HEK293 (cell line): ENCODE measurements at regions not wholly inside any gene's neighbourhood (a gene's known extent, or its start where the extent isn't known, plus 50 kb on each side); places are given as distances from the start of the nearest gene placed in this dataset.

Experiments
- CTCF ChIA-PET: fragments of 350-600 bp; formaldehyde crosslinking; extraction: SDS; loops from one replicate; lab custom pipeline; 2021; ENCODE audit warnings: antibody characterized with exemption; lab: Yijun Ruan, JAX
- POLR2A ChIA-PET: fragments of 300-600 bp; formaldehyde crosslinking; extraction: SDS; loops from one replicate; lab custom pipeline; 2020; ENCODE audit warnings: antibody characterized with exemption, inconsistent platforms; lab: Yijun Ruan, JAX
- H3K27ac ChIP-seq: fragments of 200-500 bp; sonication (Bioruptor generic); 2 replicates; pipeline ENCODE4 v1.5.1; 2014; ENCODE audit warnings: low read depth, low read length, control low read depth, inconsistent platforms; ENCODE audit errors: extremely low read depth
- H3K36me3 ChIP-seq, 2 experiments: fragments of 200-500 bp in 1 of 2; sonication (Bioruptor generic) in 1 of 2; 1 replicate in 1 of 2; 2 replicates in 1 of 2; pipeline ENCODE4 v1.5.1; 2014 to 2017; ENCODE audit warnings: inconsistent platforms in 2 of 2, low read length in 2 of 2; ENCODE audit not compliant: control insufficient read depth in 2 of 2, insufficient read depth in 1 of 2
- H3K4me1 ChIP-seq: fragments of 200-500 bp; sonication (Bioruptor generic); 2 replicates; pipeline ENCODE4 v1.5.1; 2014; ENCODE audit warnings: mild to moderate bottlenecking, low read length, inconsistent platforms; ENCODE audit not compliant: control insufficient read depth, insufficient read depth
- H3K4me3 ChIP-seq: 2 replicates; pipeline ENCODE4 v1.5.1; 2011; ENCODE audit warnings: low read depth, mild to moderate bottlenecking, control low read depth, low read length, moderate library complexity
- H3K9me3 ChIP-seq: fragments of 200-500 bp; sonication (Bioruptor generic); 2 replicates; pipeline ENCODE4 v1.5.1; 2014; ENCODE audit warnings: low read depth, low read length, inconsistent platforms; ENCODE audit not compliant: control insufficient read depth, insufficient read depth
- KLF8 ChIP-seq: fragments of 450-650 bp; formaldehyde crosslinking; IDR thresholded peaks from 2 replicates; pipeline ENCODE4 v1.5.1; 2016; ENCODE audit warnings: missing biosample characterization, missing genetic modification characterization
- SP3 ChIP-seq: fragments of 450-650 bp; formaldehyde crosslinking; IDR thresholded peaks from 2 replicates; pipeline ENCODE4 v1.5.1; 2016; ENCODE audit warnings: missing biosample characterization, missing genetic modification characterization
- TSHZ1 ChIP-seq: fragments of 450-650 bp; formaldehyde crosslinking; IDR thresholded peaks from 2 replicates; pipeline ENCODE4 v1.5.1; 2016; ENCODE audit warnings: missing biosample characterization, missing genetic modification characterization, borderline replicate concordance
- ZBTB1 ChIP-seq: fragments of 450-650 bp; formaldehyde crosslinking; IDR thresholded peaks from 2 replicates; pipeline ENCODE4 v1.5.1; 2016; ENCODE audit warnings: missing biosample characterization, missing genetic modification characterization
- ZBTB7A ChIP-seq: fragments of 450-650 bp; formaldehyde crosslinking; IDR thresholded peaks from 2 replicates; pipeline ENCODE4 v1.5.1; 2016; ENCODE audit warnings: low read depth, missing biosample characterization, missing genetic modification characterization
- ZIC2 ChIP-seq: fragments of 450-650 bp; formaldehyde crosslinking; IDR thresholded peaks from 2 replicates; pipeline ENCODE4 v1.5.1; 2016; ENCODE audit warnings: missing biosample characterization, missing genetic modification characterization
- ZNF112 ChIP-seq: fragments of 450-650 bp; formaldehyde crosslinking; IDR thresholded peaks from 2 replicates; pipeline ENCODE4 v1.5.0; 2017; ENCODE audit warnings: missing biosample characterization, missing genetic modification characterization
- ZNF148 ChIP-seq: fragments of 450-650 bp; formaldehyde crosslinking; IDR thresholded peaks from 2 replicates; pipeline ENCODE4 v1.5.0; 2017; ENCODE audit warnings: missing biosample characterization, missing genetic modification characterization, borderline replicate concordance
- ZNF184 ChIP-seq: fragments of 450-650 bp; IDR thresholded peaks from 2 replicates; pipeline ENCODE4 v1.5.1; 2018; ENCODE audit warnings: missing biosample characterization, mild to moderate bottlenecking, missing genetic modification characterization
- ZNF23 ChIP-seq: fragments of 450-650 bp; formaldehyde crosslinking; IDR thresholded peaks from 2 replicates; pipeline ENCODE4 v1.5.1; 2016; ENCODE audit warnings: missing biosample characterization, missing genetic modification characterization, borderline replicate concordance
- ZNF560 ChIP-seq: fragments of 450-650 bp; formaldehyde crosslinking; IDR thresholded peaks from 2 replicates; pipeline ENCODE4 v1.5.1; 2017; ENCODE audit warnings: missing biosample characterization, missing genetic modification characterization, borderline replicate concordance
- ZNF561 ChIP-seq: fragments of 450-650 bp; IDR thresholded peaks from 2 replicates; pipeline ENCODE4 v1.5.1; 2018; ENCODE audit warnings: missing biosample characterization, missing genetic modification characterization, borderline replicate concordance
- ZNF639 ChIP-seq: fragments of 450-650 bp; formaldehyde crosslinking; IDR thresholded peaks from 2 replicates; pipeline ENCODE4 v1.5.1; 2016; ENCODE audit warnings: missing biosample characterization, missing genetic modification characterization
- ZNF654 ChIP-seq: fragments of 450-650 bp; formaldehyde crosslinking; IDR thresholded peaks from 2 replicates; pipeline ENCODE4 v1.5.1; 2016; ENCODE audit warnings: low read depth, missing biosample characterization, missing genetic modification characterization
- ZNF670 ChIP-seq: fragments of 450-650 bp; formaldehyde crosslinking; IDR thresholded peaks from 2 replicates; pipeline ENCODE4 v1.5.1; 2016; ENCODE audit warnings: missing biosample characterization, missing genetic modification characterization, low read depth
- ZNF701 ChIP-seq: fragments of 450-650 bp; formaldehyde crosslinking; IDR thresholded peaks from 2 replicates; pipeline ENCODE4 v1.5.1; 2016; ENCODE audit warnings: missing biosample characterization, missing genetic modification characterization
- ZNF76 ChIP-seq: fragments of 450-650 bp; formaldehyde crosslinking; IDR thresholded peaks from 2 replicates; pipeline ENCODE4; 2016; ENCODE audit warnings: low read depth, missing biosample characterization, missing genetic modification characterization, borderline replicate concordance
- ZNF837 ChIP-seq: fragments of 450-650 bp; formaldehyde crosslinking; IDR thresholded peaks from 2 replicates; pipeline ENCODE4 v1.5.1; 2016; ENCODE audit warnings: missing biosample characterization, missing genetic modification characterization
- ZNF843 ChIP-seq: fragments of 450-650 bp; formaldehyde crosslinking; IDR thresholded peaks from 2 replicates; pipeline ENCODE4 v1.5.1; 2016; ENCODE audit warnings: missing biosample characterization, missing genetic modification characterization
- TF ChIP-seq, protein P1 (sequence below): fragments of 450-650 bp; formaldehyde crosslinking; IDR thresholded peaks from 2 replicates; pipeline ENCODE4 v1.5.1; 2016; ENCODE audit warnings: missing biosample characterization, missing genetic modification characterization
- TF ChIP-seq, protein P2 (sequence below): fragments of 450-650 bp; formaldehyde crosslinking; IDR thresholded peaks from 2 replicates; pipeline ENCODE4 v1.5.1; 2016; ENCODE audit warnings: missing biosample characterization, missing genetic modification characterization

- H3K27ac ChIP-seq, result no peak overlapping the region
- H3K36me3 ChIP-seq, result no peaks in the 10 kb centered on the region
- ChIA-PET CTCF (no interaction called here), POLR2A (no interaction called here)
- H3K9me3 ChIP-seq, result no peaks in the 10 kb centered on the region
- H3K4me3 ChIP-seq, result no peak overlapping the region
- no peak for TF ChIP-seq ZNF112 (tag by site-specific recombination)
- TF ChIP-seq ZNF701 (tag by site-specific recombination), result no peak
- TF ChIP-seq ZNF76 (tag by site-specific recombination), result no peak
- TF ChIP-seq ZIC2 (tag by site-specific recombination), result no peak
- no peak for TF ChIP-seq ZNF639
- no peak for TF ChIP-seq ZNF843
- TF ChIP-seq ZNF837 (tag by site-specific recombination), result no peak
- no peak for TF ChIP-seq ZNF148 (tag by site-specific recombination)
- no peak for TF ChIP-seq KLF8 (tag by site-specific recombination)
- TF ChIP-seq SP3 (tag by site-specific recombination), result no peak
- no peak for TF ChIP-seq ZNF184 (tag by site-specific recombination)
- no peaks in the 10 kb centered on the region for H3K4me1 ChIP-seq
Observed at GRCh38 chr12:11446372-11446771, 51.0 kb upstream of the PRB2 start.

- Histone ChIP-seq H3K4me1 (no peaks in the 10 kb centered on the region), H3K36me3 (no peaks in the 10 kb centered on the region), H3K27ac (no peak overlapping the region), H3K4me3 (no peak overlapping the region), H3K9me3 (no peaks in the 10 kb centered on the region)
- CTCF ChIA-PET, result interaction anchor here (0.6 kb wide), 1 partner anchor 1301 kb away, joined by 3 read pairs; no protein-coding TSS in a partner anchor
- POLR2A ChIA-PET, result no interaction called here
- TF ChIP-seq ZNF560 (tag by site-specific recombination) (no peak), KLF8 (tag by site-specific recombination) (no peak), ZNF561 (no peak), TSHZ1 (no peak), ZBTB1 (no peak), ZNF654 (tag by site-specific recombination) (no peak), ZNF670 (tag by site-specific recombination) (no peak), ZNF23 (tag by site-specific recombination) (no peak), ZBTB7A (tag by site-specific recombination) (no peak)
- TF ChIP-seq, protein P1, sequence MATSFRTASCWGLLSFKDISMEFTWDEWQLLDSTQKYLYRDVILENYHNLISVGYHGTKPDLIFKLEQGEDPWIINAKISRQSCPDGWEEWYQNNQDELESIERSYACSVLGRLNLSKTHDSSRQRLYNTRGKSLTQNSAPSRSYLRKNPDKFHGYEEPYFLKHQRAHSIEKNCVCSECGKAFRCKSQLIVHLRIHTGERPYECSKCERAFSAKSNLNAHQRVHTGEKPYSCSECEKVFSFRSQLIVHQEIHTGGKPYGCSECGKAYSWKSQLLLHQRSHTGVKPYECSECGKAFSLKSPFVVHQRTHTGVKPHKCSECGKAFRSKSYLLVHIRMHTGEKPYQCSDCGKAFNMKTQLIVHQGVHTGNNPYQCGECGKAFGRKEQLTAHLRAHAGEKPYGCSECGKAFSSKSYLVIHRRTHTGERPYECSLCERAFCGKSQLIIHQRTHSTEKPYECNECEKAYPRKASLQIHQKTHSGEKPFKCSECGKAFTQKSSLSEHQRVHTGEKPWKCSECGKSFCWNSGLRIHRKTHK (tag by site-specific recombination), result no peak
- TF ChIP-seq, protein P2, sequence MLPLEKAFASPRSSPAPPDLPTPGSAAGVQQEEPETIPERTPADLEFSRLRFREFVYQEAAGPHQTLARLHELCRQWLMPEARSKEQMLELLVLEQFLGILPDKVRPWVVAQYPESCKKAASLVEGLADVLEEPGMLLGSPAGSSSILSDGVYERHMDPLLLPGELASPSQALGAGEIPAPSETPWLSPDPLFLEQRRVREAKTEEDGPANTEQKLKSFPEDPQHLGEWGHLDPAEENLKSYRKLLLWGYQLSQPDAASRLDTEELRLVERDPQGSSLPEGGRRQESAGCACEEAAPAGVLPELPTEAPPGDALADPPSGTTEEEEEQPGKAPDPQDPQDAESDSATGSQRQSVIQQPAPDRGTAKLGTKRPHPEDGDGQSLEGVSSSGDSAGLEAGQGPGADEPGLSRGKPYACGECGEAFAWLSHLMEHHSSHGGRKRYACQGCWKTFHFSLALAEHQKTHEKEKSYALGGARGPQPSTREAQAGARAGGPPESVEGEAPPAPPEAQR (tag by site-specific recombination), result no peak
Observed at GRCh38 chr12:11457996-11458645, 62.8 kb upstream of the PRB2 start.
